ENCODE measurements at regions not wholly inside any gene's neighbourhood (a gene's known extent, or its start where the extent isn't known, plus 50 kb on each side); places are given as distances from the start of the nearest gene placed in this dataset.

DNA sequence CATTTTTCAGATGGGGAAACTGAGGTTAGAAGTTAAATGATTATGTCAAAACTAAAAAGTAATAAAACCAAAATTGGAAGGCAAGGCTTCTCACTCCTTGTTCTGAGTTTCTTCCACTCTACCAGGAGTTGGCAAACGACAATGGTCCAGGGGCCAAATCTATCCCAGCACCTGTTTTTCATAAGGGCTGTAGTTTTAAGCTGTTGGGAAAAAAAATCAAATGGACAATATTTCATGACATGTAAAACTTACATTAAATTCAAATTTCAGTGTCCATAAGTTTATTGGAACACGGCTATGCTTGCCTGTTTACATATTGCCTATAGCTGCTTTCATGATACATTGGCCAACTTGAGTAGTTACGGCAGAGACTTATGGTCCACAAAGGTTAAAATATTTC is 56.7 kb upstream of the TMCC3 start:
- CTCF ChIA-PET = no interaction called here
- 78% methylated on average over 3 of the region's 3 CpGs for WGBS (ENCODE audit: low lambda C conversion rate)
- H3K4me3 ChIP-seq (ENCODE audit: low read depth in 2 of 2, low read length in 1 of 2) = no peak overlapping the region
- H3K4me1 ChIP-seq (ENCODE audit: control insufficient read depth in 1 of 2, insufficient read depth in 2 of 2, low read depth in 1 of 2, low read length in 1 of 2) = no peaks in the 10 kb centered on the region; a peak in 1 of 4 replicates
- TF ChIP-seq SIN3A (IDR thresholded peaks at IDR 0.05; ENCODE audit: borderline replicate concordance, low read depth, low read length) (no peak), NFIC (IDR thresholded peaks at IDR 0.05; ENCODE audit: borderline replicate concordance) (no peak), FOSL2 (IDR thresholded peaks at IDR 0.05; ENCODE audit: borderline replicate concordance, low read depth) (no peak), EP300 (IDR thresholded peaks at IDR 0.05; ENCODE audit: borderline replicate concordance in 1 of 2, low read depth in 1 of 2, low read length in 1 of 2) (no peak), GABPA (IDR thresholded peaks at IDR 0.05; ENCODE audit: low read depth) (no peak), FOXM1 (IDR thresholded peaks at IDR 0.05; ENCODE audit: low read depth) (no peak), RFX5 (IDR thresholded peaks at IDR 0.05; ENCODE audit: low read length) (no peak), TCF12 (IDR thresholded peaks at IDR 0.05) (no peak), FOXJ3 (CRISPR knock-in tag; IDR thresholded peaks at IDR 0.05) (no peak), ELF1 (IDR thresholded peaks at IDR 0.05) (no peak), CHD2 (IDR thresholded peaks at IDR 0.05; ENCODE audit: low read length, partially characterized antibody) (no peak), MEF2A (IDR thresholded peaks at IDR 0.05; ENCODE audit: borderline replicate concordance, low read depth) (no peak), JUND (IDR thresholded peaks at IDR 0.05) (no peak), TEAD4 (IDR thresholded peaks at IDR 0.05; ENCODE audit: borderline replicate concordance, insufficient read depth) (no peak), RXRA (IDR thresholded peaks at IDR 0.05; ENCODE audit: borderline replicate concordance, low read depth) (no peak), YY1 (IDR thresholded peaks at IDR 0.05; ENCODE audit: low read depth) (no peak)
- TF ChIP-seq, protein P1, sequence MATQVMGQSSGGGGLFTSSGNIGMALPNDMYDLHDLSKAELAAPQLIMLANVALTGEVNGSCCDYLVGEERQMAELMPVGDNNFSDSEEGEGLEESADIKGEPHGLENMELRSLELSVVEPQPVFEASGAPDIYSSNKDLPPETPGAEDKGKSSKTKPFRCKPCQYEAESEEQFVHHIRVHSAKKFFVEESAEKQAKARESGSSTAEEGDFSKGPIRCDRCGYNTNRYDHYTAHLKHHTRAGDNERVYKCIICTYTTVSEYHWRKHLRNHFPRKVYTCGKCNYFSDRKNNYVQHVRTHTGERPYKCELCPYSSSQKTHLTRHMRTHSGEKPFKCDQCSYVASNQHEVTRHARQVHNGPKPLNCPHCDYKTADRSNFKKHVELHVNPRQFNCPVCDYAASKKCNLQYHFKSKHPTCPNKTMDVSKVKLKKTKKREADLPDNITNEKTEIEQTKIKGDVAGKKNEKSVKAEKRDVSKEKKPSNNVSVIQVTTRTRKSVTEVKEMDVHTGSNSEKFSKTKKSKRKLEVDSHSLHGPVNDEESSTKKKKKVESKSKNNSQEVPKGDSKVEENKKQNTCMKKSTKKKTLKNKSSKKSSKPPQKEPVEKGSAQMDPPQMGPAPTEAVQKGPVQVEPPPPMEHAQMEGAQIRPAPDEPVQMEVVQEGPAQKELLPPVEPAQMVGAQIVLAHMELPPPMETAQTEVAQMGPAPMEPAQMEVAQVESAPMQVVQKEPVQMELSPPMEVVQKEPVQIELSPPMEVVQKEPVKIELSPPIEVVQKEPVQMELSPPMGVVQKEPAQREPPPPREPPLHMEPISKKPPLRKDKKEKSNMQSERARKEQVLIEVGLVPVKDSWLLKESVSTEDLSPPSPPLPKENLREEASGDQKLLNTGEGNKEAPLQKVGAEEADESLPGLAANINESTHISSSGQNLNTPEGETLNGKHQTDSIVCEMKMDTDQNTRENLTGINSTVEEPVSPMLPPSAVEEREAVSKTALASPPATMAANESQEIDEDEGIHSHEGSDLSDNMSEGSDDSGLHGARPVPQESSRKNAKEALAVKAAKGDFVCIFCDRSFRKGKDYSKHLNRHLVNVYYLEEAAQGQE (IDR thresholded peaks at IDR 0.05; ENCODE audit: low read depth, low read length) = no peak
- TF ChIP-seq, protein P2, sequence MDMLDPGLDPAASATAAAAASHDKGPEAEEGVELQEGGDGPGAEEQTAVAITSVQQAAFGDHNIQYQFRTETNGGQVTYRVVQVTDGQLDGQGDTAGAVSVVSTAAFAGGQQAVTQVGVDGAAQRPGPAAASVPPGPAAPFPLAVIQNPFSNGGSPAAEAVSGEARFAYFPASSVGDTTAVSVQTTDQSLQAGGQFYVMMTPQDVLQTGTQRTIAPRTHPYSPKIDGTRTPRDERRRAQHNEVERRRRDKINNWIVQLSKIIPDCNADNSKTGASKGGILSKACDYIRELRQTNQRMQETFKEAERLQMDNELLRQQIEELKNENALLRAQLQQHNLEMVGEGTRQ (IDR thresholded peaks at IDR 0.05; ENCODE audit: borderline replicate concordance, low read depth, low read length) = no peak
- TF ChIP-seq, protein P3, sequence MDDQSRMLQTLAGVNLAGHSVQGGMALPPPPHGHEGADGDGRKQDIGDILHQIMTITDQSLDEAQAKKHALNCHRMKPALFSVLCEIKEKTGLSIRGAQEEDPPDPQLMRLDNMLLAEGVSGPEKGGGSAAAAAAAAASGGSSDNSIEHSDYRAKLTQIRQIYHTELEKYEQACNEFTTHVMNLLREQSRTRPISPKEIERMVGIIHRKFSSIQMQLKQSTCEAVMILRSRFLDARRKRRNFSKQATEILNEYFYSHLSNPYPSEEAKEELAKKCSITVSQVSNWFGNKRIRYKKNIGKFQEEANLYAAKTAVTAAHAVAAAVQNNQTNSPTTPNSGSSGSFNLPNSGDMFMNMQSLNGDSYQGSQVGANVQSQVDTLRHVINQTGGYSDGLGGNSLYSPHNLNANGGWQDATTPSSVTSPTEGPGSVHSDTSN (IDR thresholded peaks at IDR 0.05) = no peak
- no peak overlapping the region for H3K9ac ChIP-seq
- no peaks in the 10 kb centered on the region for H3K9me2 ChIP-seq
- H2AFZ ChIP-seq (ENCODE audit: low read depth) = no peak overlapping the region
- H3K79me2 ChIP-seq (ENCODE audit: insufficient read depth) = no peaks in the 10 kb centered on the region
- H3K9me3 ChIP-seq = no peaks in the 10 kb centered on the region
- H4K20me1 ChIP-seq (ENCODE audit: insufficient read depth) = no peaks in the 10 kb centered on the region
- H3K36me3 ChIP-seq (replicated peaks in 1 of 2; ENCODE audit: control insufficient read depth in 1 of 2, insufficient read depth in 2 of 2, low read length in 1 of 2) = no peaks in the 10 kb centered on the region
- POLR2A ChIA-PET = no interaction called here
- no peaks in the 10 kb centered on the region for H3F3A ChIP-seq (replicated peaks; ENCODE audit: insufficient read depth)
- DNase-seq = no peak
- H3K27ac ChIP-seq (ENCODE audit: low read depth in 2 of 2, low read length in 1 of 2) = no peak overlapping the region
- no peak overlapping the region for H3K4me2 ChIP-seq
- H3K27me3 ChIP-seq (ENCODE audit: insufficient read depth) = no peaks in the 10 kb centered on the region

Data from SK-N-SH (cell line).